GM18873 (cell line): ENCODE measurements at regions not wholly inside any gene's neighbourhood (a gene's known extent, or its start where the extent isn't known, plus 50 kb on each side); places are given as distances from the start of the nearest gene placed in this dataset.
"Not testable (repeated sequence)": the region's sequence is repeated elsewhere in the genome, so short reads cannot be mapped to it uniquely, and the experiment has no call there.

Experiments used
- ATAC-seq: cut with Tn5 transposase; IDR thresholded peaks from one replicate; pipeline ENCODE4 v1.9.1; 2021; ENCODE audit warnings: mild to moderate bottlenecking, moderate library complexity, moderate number of reproducible peaks; ENCODE audit not compliant: unreplicated experiment, low FRiP score

GRCh38 chr5:163569284-163569683 lies 63.9 kb downstream of the MAT2B start:
- ATAC-seq = no peak

GRCh38 chr5:163571744-163572143 lies 66.3 kb downstream of the MAT2B start:
- no peak for ATAC-seq

- ATAC-seq = no peak
Observed at GRCh38 chr5:163574472-163575440, 69.3 kb downstream of the MAT2B start.

GRCh38 chr5:163578652-163579051 lies 73.2 kb downstream of the MAT2B start:
- no peak for ATAC-seq

- ATAC-seq = no peak
Observed at GRCh38 chr5:163579729-163580128, 74.3 kb downstream of the MAT2B start.

- ATAC-seq = no peak
Observed at GRCh38 chr5:163580516-163580915, 75.1 kb downstream of the MAT2B start.

- ATAC-seq = not testable (repeated sequence)
Observed at GRCh38 chr5:163583491-163584153, 78.2 kb downstream of the MAT2B start.

GRCh38 chr5:163585206-163585605 lies 79.8 kb downstream of the MAT2B start:
- ATAC-seq = no peak

- ATAC-seq = no peak
Observed at GRCh38 chr5:163586531-163586956, 81.1 kb downstream of the MAT2B start.

GRCh38 chr5:163594951-163595350 lies 89.5 kb downstream of the MAT2B start:
- no peak for ATAC-seq

GRCh38 chr5:163595932-163596607 lies 90.7 kb downstream of the MAT2B start:
- no peak for ATAC-seq

GRCh38 chr5:163596608-163597315 lies 91.3 kb downstream of the MAT2B start:
- no peak for ATAC-seq

GRCh38 chr5:163604013-163604412 lies 98.6 kb downstream of the MAT2B start:
- no peak for ATAC-seq

GRCh38 chr5:163607256-163607655 lies 101.8 kb downstream of the MAT2B start:
- ATAC-seq = no peak

GRCh38 chr5:163608621-163609020 lies 103.2 kb downstream of the MAT2B start:
- no peak for ATAC-seq

GRCh38 chr5:163609910-163610309 lies 104.5 kb downstream of the MAT2B start:
- ATAC-seq = no peak

GRCh38 chr5:163612358-163613149 lies 107.1 kb downstream of the MAT2B start:
- no peak for ATAC-seq

- ATAC-seq = no peak
Observed at GRCh38 chr5:163613150-163613442, 107.7 kb downstream of the MAT2B start.

GRCh38 chr5:163614787-163615186 lies 109.4 kb downstream of the MAT2B start:
- no peak for ATAC-seq
